ENCODE measurements at regions not wholly inside any gene's neighbourhood (a gene's known extent, or its start where the extent isn't known, plus 50 kb on each side); places are given as distances from the start of the nearest gene placed in this dataset.

- H3K4me3 ChIP-seq (ENCODE audit: low read depth, low read length), result no peak overlapping the region
- no peak for DNase-seq (ENCODE audit: low read depth)
- TF ChIP-seq CTCF (conservative IDR thresholded peaks at IDR 0.05; ENCODE audit: low read depth, low read length), result no peak
Measured at GRCh38 chr3:106326941-106327695, 458.3 kb upstream of the CBLB start.

- no peak for DNase-seq (ENCODE audit: low read depth)
- no peak for TF ChIP-seq CTCF (conservative IDR thresholded peaks at IDR 0.05; ENCODE audit: low read depth, low read length)
- H3K4me3 ChIP-seq (ENCODE audit: low read depth, low read length), result no peak overlapping the region
Measured at GRCh38 chr3:106327696-106328025, 458.8 kb upstream of the CBLB start.

GRCh38 chr3:106328224-106328623 is 459.4 kb upstream of the CBLB start:
- DNase-seq (ENCODE audit: low read depth), result no peak
- H3K4me3 ChIP-seq (ENCODE audit: low read depth, low read length), result no peak overlapping the region
- no peak for TF ChIP-seq CTCF (conservative IDR thresholded peaks at IDR 0.05; ENCODE audit: low read depth, low read length)

- no peak for DNase-seq (ENCODE audit: low read depth)
- H3K4me3 ChIP-seq (ENCODE audit: low read depth, low read length), result no peak overlapping the region
- no peak for TF ChIP-seq CTCF (conservative IDR thresholded peaks at IDR 0.05; ENCODE audit: low read depth, low read length)
Measured at GRCh38 chr3:106329521-106329920, 460.7 kb upstream of the CBLB start.

- DNase-seq (ENCODE audit: low read depth), result no peak
- TF ChIP-seq CTCF (conservative IDR thresholded peaks at IDR 0.05; ENCODE audit: low read depth, low read length), result no peak
- no peak overlapping the region for H3K4me3 ChIP-seq (ENCODE audit: low read depth, low read length)
Measured at GRCh38 chr3:106331636-106332035, 462.8 kb upstream of the CBLB start.

- DNase-seq (ENCODE audit: low read depth), result no peak
- no peak for TF ChIP-seq CTCF (conservative IDR thresholded peaks at IDR 0.05; ENCODE audit: low read depth, low read length)
- no peak overlapping the region for H3K4me3 ChIP-seq (ENCODE audit: low read depth, low read length)
Measured at GRCh38 chr3:106332129-106332528, 463.3 kb upstream of the CBLB start.

GRCh38 chr3:106332884-106333283 is 464.1 kb upstream of the CBLB start:
- TF ChIP-seq CTCF (conservative IDR thresholded peaks at IDR 0.05; ENCODE audit: low read depth, low read length), result peak; percentile 59
- DNase-seq (ENCODE audit: low read depth), result peak; percentile 92
- H3K4me3 ChIP-seq (ENCODE audit: low read depth, low read length), result no peak overlapping the region
